ENCODE measurements at regions not wholly inside any gene's neighbourhood (a gene's known extent, or its start where the extent isn't known, plus 50 kb on each side); places are given as distances from the start of the nearest gene placed in this dataset.
"Not testable (repeated sequence)": the region's sequence is repeated elsewhere in the genome, so short reads cannot be mapped to it uniquely, and the experiment has no call there.

GRCh38 chr14:97137705-97138104 is 340.5 kb downstream of the VRK1 start:
- in situ Hi-C loops (cut with MboI), result no loop called here
- no peak for DNase-seq

GRCh38 chr14:97138801-97139200 is 341.6 kb downstream of the VRK1 start:
- Histone ChIP-seq H3F3A (ENCODE audit: insufficient read depth) (no peaks in the 10 kb centered on the region), H3K9me2 (ENCODE audit: insufficient read depth) (no peaks in the 10 kb centered on the region), H3K4me1 (ENCODE audit: insufficient read depth) (no peaks in the 10 kb centered on the region), H3K27ac (no peak overlapping the region), H3K9ac (no peak overlapping the region), H3K79me2 (ENCODE audit: insufficient read depth) (no peaks in the 10 kb centered on the region), H3K36me3 (ENCODE audit: low read depth) (no peaks in the 10 kb centered on the region), H3K9me3 (ENCODE audit: low read depth) (no peaks in the 10 kb centered on the region), H4K20me1 (ENCODE audit: insufficient read depth) (no peaks in the 10 kb centered on the region), H3K4me3 (no peak overlapping the region), H3K27me3 (replicated peaks; ENCODE audit: insufficient read depth) (no peaks in the 10 kb centered on the region), H2AFZ (no peak overlapping the region), H3K4me2 (ENCODE audit: unreplicated experiment) (no peak overlapping the region)
- no peak for DNase-seq
- in situ Hi-C loops (cut with MboI), result no loop called here
- WGBS, 2 experiments (ENCODE audit: low coverage in 1 of 2, low lambda C conversion rate in 2 of 2, missing lambda C conversion rate in 2 of 2), result 39% methylated on average over 4 of the region's 4 CpGs
- no peak for TF ChIP-seq EZH2 (IDR thresholded peaks at IDR 0.05; ENCODE audit: insufficient read depth, poor library complexity, severe bottlenecking)
- no peak for TF ChIP-seq EZH2phosphoT487 (IDR thresholded peaks at IDR 0.05; ENCODE audit: insufficient read depth, low read depth)

More at GRCh38 chr14:97137705-97138104, 340.5 kb downstream of the VRK1 start:
- TF ChIP-seq EZH2phosphoT487 (IDR thresholded peaks at IDR 0.05; ENCODE audit: insufficient read depth, low read depth) (no peak), EZH2 (IDR thresholded peaks at IDR 0.05; ENCODE audit: insufficient read depth, poor library complexity, severe bottlenecking) (no peak)
- Histone ChIP-seq H4K20me1 (ENCODE audit: insufficient read depth) (no peaks in the 10 kb centered on the region), H3K9me3 (ENCODE audit: low read depth) (no peaks in the 10 kb centered on the region), H3K4me3 (no peak overlapping the region), H3F3A (ENCODE audit: insufficient read depth) (no peaks in the 10 kb centered on the region), H3K4me1 (ENCODE audit: insufficient read depth) (no peaks in the 10 kb centered on the region), H3K9ac (no peak overlapping the region), H3K79me2 (ENCODE audit: insufficient read depth) (no peaks in the 10 kb centered on the region), H3K36me3 (ENCODE audit: low read depth) (no peaks in the 10 kb centered on the region), H3K27ac (no peak overlapping the region), H3K9me2 (ENCODE audit: insufficient read depth) (no peaks in the 10 kb centered on the region), H3K4me2 (ENCODE audit: unreplicated experiment) (no peak overlapping the region), H2AFZ (no peak overlapping the region), H3K27me3 (replicated peaks; ENCODE audit: insufficient read depth) (no peaks in the 10 kb centered on the region)
- 14% methylated on average over 7 of the region's 7 CpGs for WGBS, 2 experiments (ENCODE audit: low coverage in 1 of 2, low lambda C conversion rate in 2 of 2, missing lambda C conversion rate in 2 of 2)

- Histone ChIP-seq H2AFZ (no peak overlapping the region), H3K4me3 (no peak overlapping the region), H4K20me1 (ENCODE audit: insufficient read depth) (no peaks in the 10 kb centered on the region), H3K9me3 (ENCODE audit: low read depth) (no peaks in the 10 kb centered on the region), H3K9ac (no peak overlapping the region), H3K79me2 (ENCODE audit: insufficient read depth) (no peaks in the 10 kb centered on the region), H3K4me2 (ENCODE audit: unreplicated experiment) (no peak overlapping the region), H3K9me2 (ENCODE audit: insufficient read depth) (no peaks in the 10 kb centered on the region), H3K27me3 (replicated peaks; ENCODE audit: insufficient read depth) (no peaks in the 10 kb centered on the region), H3K27ac (no peak overlapping the region), H3K36me3 (ENCODE audit: low read depth) (no peaks in the 10 kb centered on the region), H3F3A (ENCODE audit: insufficient read depth) (no peaks in the 10 kb centered on the region), H3K4me1 (ENCODE audit: insufficient read depth) (no peaks in the 10 kb centered on the region)
- in situ Hi-C loops (cut with MboI), result no loop called here
- WGBS, 2 experiments (ENCODE audit: low coverage in 1 of 2, low lambda C conversion rate in 2 of 2, missing lambda C conversion rate in 2 of 2), result 46 to 54% methylated on average over 1 of the region's 1 CpG
- no peak for DNase-seq
- TF ChIP-seq EZH2phosphoT487 (IDR thresholded peaks at IDR 0.05; ENCODE audit: insufficient read depth, low read depth) (no peak), EZH2 (IDR thresholded peaks at IDR 0.05; ENCODE audit: insufficient read depth, poor library complexity, severe bottlenecking) (no peak)
These were observed 345.8 kb downstream of the VRK1 start for GRCh38 chr14:97143011-97143410.

DNA sequence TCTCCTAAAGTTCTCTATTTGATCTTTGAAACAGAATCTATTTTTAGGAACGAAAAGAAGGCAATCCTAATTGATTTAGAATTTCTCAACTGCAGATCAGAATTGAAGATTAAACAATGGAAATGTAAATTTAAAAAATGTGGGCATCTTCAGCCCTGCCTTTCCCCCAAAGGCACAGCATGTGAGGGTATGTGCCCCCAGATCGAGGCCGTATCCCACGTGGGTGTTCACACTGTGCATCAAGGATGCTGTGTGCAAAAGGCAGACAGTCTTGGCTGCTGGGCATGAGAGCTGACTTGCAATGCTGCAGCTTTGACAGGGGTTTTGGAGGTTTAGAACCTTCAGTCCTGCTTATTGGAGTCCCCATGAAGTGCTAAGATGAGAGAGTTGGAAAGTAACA is 346.3 kb downstream of the VRK1 start:
- in situ Hi-C loops (cut with MboI), result no loop called here
- Histone ChIP-seq H3K4me1 (ENCODE audit: insufficient read depth) (no peaks in the 10 kb centered on the region), H2AFZ (no peak overlapping the region), H3K4me3 (no peak overlapping the region), H3K4me2 (ENCODE audit: unreplicated experiment) (no peak overlapping the region), H3K27me3 (replicated peaks; ENCODE audit: insufficient read depth) (no peaks in the 10 kb centered on the region), H4K20me1 (ENCODE audit: insufficient read depth) (no peaks in the 10 kb centered on the region), H3K9me2 (ENCODE audit: insufficient read depth) (no peaks in the 10 kb centered on the region), H3K79me2 (ENCODE audit: insufficient read depth) (no peaks in the 10 kb centered on the region), H3F3A (ENCODE audit: insufficient read depth) (no peaks in the 10 kb centered on the region), H3K36me3 (ENCODE audit: low read depth) (no peaks in the 10 kb centered on the region), H3K9me3 (ENCODE audit: low read depth) (no peaks in the 10 kb centered on the region), H3K9ac (no peak overlapping the region), H3K27ac (no peak overlapping the region)
- no peak for TF ChIP-seq EZH2phosphoT487 (IDR thresholded peaks at IDR 0.05; ENCODE audit: insufficient read depth, low read depth)
- TF ChIP-seq EZH2 (IDR thresholded peaks at IDR 0.05; ENCODE audit: insufficient read depth, poor library complexity, severe bottlenecking), result no peak
- WGBS, 2 experiments (ENCODE audit: low coverage in 1 of 2, low lambda C conversion rate in 2 of 2, missing lambda C conversion rate in 2 of 2), result 1 to 5% methylated on average over 4 of the region's 4 CpGs
- DNase-seq, result no peak

GRCh38 chr14:97148021-97148420 is 350.8 kb downstream of the VRK1 start:
- H3K36me3 ChIP-seq (ENCODE audit: low read depth); H4K20me1 ChIP-seq (ENCODE audit: insufficient read depth); H3F3A ChIP-seq (ENCODE audit: insufficient read depth); in situ Hi-C loops (cut with MboI); H3K9me3 ChIP-seq (ENCODE audit: low read depth); H3K9ac ChIP-seq; H3K79me2 ChIP-seq (ENCODE audit: insufficient read depth); H3K4me3 ChIP-seq; H3K9me2 ChIP-seq (ENCODE audit: insufficient read depth); H3K4me2 ChIP-seq (ENCODE audit: unreplicated experiment); DNase-seq; H3K4me1 ChIP-seq (ENCODE audit: insufficient read depth); H2AFZ ChIP-seq; H3K27ac ChIP-seq; H3K27me3 ChIP-seq (replicated peaks; ENCODE audit: insufficient read depth): not testable (repeated sequence)

Measured in GM23248 (cell line).